H1 (cell line): ENCODE measurements at regions not wholly inside any gene's neighbourhood (a gene's known extent, or its start where the extent isn't known, plus 50 kb on each side); places are given as distances from the start of the nearest gene placed in this dataset.

Experiments
- CTCF ChIA-PET: fragments of 300-600 bp; sonication (Branson Sonifier 250); formaldehyde crosslinking; loops from one replicate; lab custom pipeline; 2021; ENCODE audit not compliant: partially characterized antibody; lab: Charles Lee
- POLR2A ChIA-PET: fragments of 300-600 bp; sonication (Branson Sonifier 250); formaldehyde crosslinking; loops from one replicate; lab custom pipeline; 2021; ENCODE audit warnings: inconsistent platforms; ENCODE audit not compliant: partially characterized antibody; lab: Charles Lee
- DNase-seq, 2 experiments: peaks; one replicate each; pipeline versions ENCODE4 v3.0.0 to v3.0.0-alpha.2; 2010 to 2022; ENCODE audit warnings: low spot score in 2 of 2, low read depth in 1 of 2, mixed read lengths in 1 of 2
- FAIRE-seq: peaks from 2 replicates; lab custom pipeline; 2011; peaks lifted over from hg19 to GRCh38; lab: Jason Lieb, UNC
- H2AFZ ChIP-seq: 2 replicates; pipeline ENCODE4 v1.8.1; 2012; ENCODE audit warnings: low read length, inconsistent platforms
- H2AK5ac ChIP-seq: 2 replicates; pipeline ENCODE4 v1.6.1; 2013; ENCODE audit warnings: low read depth, low read length
- H2BK120ac ChIP-seq: replicated peaks from 2 replicates; pipeline ENCODE3; 2013; ENCODE audit warnings: low read depth, low read length, inconsistent platforms
- H2BK12ac ChIP-seq: 2 replicates; pipeline ENCODE4 v1.6.1; 2013; ENCODE audit warnings: low read depth, low read length
- H2BK15ac ChIP-seq: 2 replicates; pipeline ENCODE4 v1.6.1; 2013; ENCODE audit warnings: low read length
- H2BK20ac ChIP-seq: 2 replicates; pipeline ENCODE4 v1.6.1; 2013; ENCODE audit warnings: low read length
- H2BK5ac ChIP-seq: 2 replicates; pipeline ENCODE4 v1.6.1; 2013; ENCODE audit warnings: low read depth, low read length
- H3K14ac ChIP-seq: 2 replicates; pipeline ENCODE4 v1.6.1; 2013; ENCODE audit warnings: inconsistent platforms; ENCODE audit not compliant: insufficient read length
- H3K18ac ChIP-seq: 2 replicates; pipeline ENCODE4 v1.6.1; 2013; ENCODE audit warnings: low read length; ENCODE audit errors: extremely low read depth
- H3K23ac ChIP-seq: 2 replicates; pipeline ENCODE4 v1.6.1; 2013; ENCODE audit warnings: inconsistent platforms; ENCODE audit not compliant: insufficient read length
- H3K23me2 ChIP-seq: 2 replicates; pipeline ENCODE4 v1.6.1; 2013; ENCODE audit warnings: low read depth, low read length
- H3K27ac ChIP-seq: 2 replicates; pipeline ENCODE4 v1.6.1; 2011; ENCODE audit warnings: low read depth, low read length, inconsistent platforms
- H3K27me3 ChIP-seq, 4 experiments: replicated peaks in 1 of 4; 1 replicate in 1 of 4; 2 replicates in 3 of 4; pipeline versions ENCODE4 v1.6.1 to v1.8.1; 2011 to 2013; ENCODE audit warnings: low read length in 3 of 4, mild to moderate bottlenecking in 3 of 4, inconsistent platforms in 2 of 4, mixed read lengths in 2 of 4, moderate library complexity in 1 of 4; ENCODE audit not compliant: control insufficient read depth in 3 of 4, insufficient read depth in 3 of 4; ENCODE audit errors: extremely low read depth in 1 of 4
- H3K36me3 ChIP-seq, 4 experiments: 2 replicates each; pipeline versions ENCODE4 v1.6.1 to v1.8.1; 2011 to 2013; ENCODE audit warnings: mild to moderate bottlenecking in 4 of 4, low read length in 3 of 4, moderate library complexity in 2 of 4, control low read depth in 1 of 4, inconsistent platforms in 1 of 4; ENCODE audit not compliant: insufficient read depth in 4 of 4, control insufficient read depth in 2 of 4
- H3K4ac ChIP-seq: replicated peaks from 2 replicates; pipeline ENCODE3; 2013; ENCODE audit warnings: low read length, low read depth, mixed read lengths, inconsistent platforms; ENCODE audit not compliant: insufficient read length
- H3K4me1 ChIP-seq, 4 experiments: replicated peaks in 1 of 4; 1 replicate in 1 of 4; 2 replicates in 3 of 4; pipeline versions ENCODE4 v1.6.1 to v1.8.1; 2011 to 2013; ENCODE audit warnings: low read length in 3 of 4, inconsistent platforms in 2 of 4, mixed read lengths in 1 of 4; ENCODE audit not compliant: insufficient read depth in 4 of 4, control insufficient read depth in 3 of 4
- H3K4me2 ChIP-seq, 2 experiments: 2 replicates each; pipeline versions ENCODE4 v1.6.1 to v1.8.1; 2011 to 2013; ENCODE audit warnings: low read depth in 2 of 2, low read length in 2 of 2, control low read depth in 1 of 2, inconsistent platforms in 1 of 2, mild to moderate bottlenecking in 1 of 2; ENCODE audit not compliant: insufficient read depth in 1 of 2
- H3K4me3 ChIP-seq, 4 experiments: fragments of 200-600, 300-600 bp in 1 of 4; sonication (generic), shearing (Covaris generic), sonication (Bioruptor Twin) in 1 of 4; 2 replicates each; pipeline versions ENCODE4 v1.5.1 to v1.8.1; 2011 to 2016; ENCODE audit warnings: low read length in 4 of 4, low read depth in 3 of 4, control low read depth in 2 of 4, inconsistent platforms in 2 of 4, mild to moderate bottlenecking in 2 of 4, mixed read lengths in 1 of 4, moderate library complexity in 1 of 4; ENCODE audit not compliant: insufficient read depth in 2 of 4; ENCODE audit errors: extremely low read depth in 1 of 4
- H3K56ac ChIP-seq: replicated peaks from 2 replicates; pipeline ENCODE3; 2013; ENCODE audit warnings: low read depth, mild to moderate bottlenecking, mixed read lengths, low read length, inconsistent platforms; ENCODE audit not compliant: insufficient read length
- H3K79me1 ChIP-seq: 2 replicates; pipeline ENCODE4 v1.6.1; 2013; ENCODE audit warnings: low read depth, low read length, control low read depth
- H3K79me2 ChIP-seq, 2 experiments: 2 replicates each; pipeline versions ENCODE4 v1.6.1 to v1.8.1; 2012 to 2013; ENCODE audit warnings: low read length in 2 of 2, mild to moderate bottlenecking in 2 of 2, inconsistent platforms in 1 of 2; ENCODE audit not compliant: insufficient read depth in 2 of 2, control insufficient read depth in 1 of 2
- H3K9ac ChIP-seq, 4 experiments: replicated peaks in 1 of 4; 1 replicate in 1 of 4; 2 replicates in 3 of 4; pipeline versions ENCODE4 v1.6.1 to v1.8.1; 2011 to 2013; ENCODE audit warnings: low read depth in 3 of 4, low read length in 3 of 4, control low read depth in 2 of 4, mild to moderate bottlenecking in 2 of 4, moderate library complexity in 2 of 4, inconsistent platforms in 1 of 4; ENCODE audit errors: extremely low read depth in 1 of 4
- H3K9me3 ChIP-seq, 2 experiments: 2 replicates each; pipeline versions ENCODE4 v1.6.1 to v1.8.1; 2012 to 2013; ENCODE audit warnings: mild to moderate bottlenecking in 2 of 2, moderate library complexity in 2 of 2, control low read depth in 1 of 2, inconsistent platforms in 1 of 2, low read depth in 1 of 2, low read length in 1 of 2, mixed read lengths in 1 of 2; ENCODE audit not compliant: insufficient read depth in 2 of 2
- H4K20me1 ChIP-seq, 2 experiments: replicated peaks in 1 of 2; 2 replicates each; pipeline versions ENCODE3 to v1.8.1; 2011 to 2013; ENCODE audit warnings: inconsistent platforms in 2 of 2, low read length in 2 of 2, mild to moderate bottlenecking in 1 of 2; ENCODE audit not compliant: insufficient read depth in 2 of 2, control insufficient read depth in 1 of 2
- H4K5ac ChIP-seq: 2 replicates; pipeline ENCODE4 v1.6.1; 2013; ENCODE audit warnings: low read length, low read depth, mixed read lengths, inconsistent platforms; ENCODE audit not compliant: insufficient read length
- H4K8ac ChIP-seq: 2 replicates; pipeline ENCODE4 v1.8.0; 2013; ENCODE audit warnings: mild to moderate bottlenecking, moderate library complexity, low read length, inconsistent platforms; ENCODE audit not compliant: insufficient read depth; ENCODE audit errors: extremely low read depth
- H4K91ac ChIP-seq: replicated peaks from 2 replicates; pipeline ENCODE3; 2013; ENCODE audit warnings: low read length, mixed read lengths, inconsistent platforms; ENCODE audit not compliant: insufficient read length
- CTBP2 ChIP-seq: IDR thresholded peaks from 2 replicates; pipeline ENCODE4 v1.7.0; 2011; ENCODE audit warnings: borderline replicate concordance, mild to moderate bottlenecking, moderate library complexity, mixed read lengths, low read length; ENCODE audit not compliant: insufficient read depth, insufficient read length
- ZNF274 ChIP-seq: IDR thresholded peaks from 2 replicates; pipeline ENCODE4 v1.7.0; 2012; ENCODE audit warnings: low read length, borderline replicate concordance; ENCODE audit errors: extremely low read depth
- WGBS, 2 experiments: shearing (Covaris generic) in 1 of 2; methylation state at CpG; one replicate each; pipeline versions ENCODE4 v1.1.6 to v1.1.7; 2013 to 2015; ENCODE audit warnings: low lambda C conversion rate in 2 of 2, mixed read lengths in 2 of 2, inconsistent platforms in 1 of 2, low coverage in 1 of 2, missing lambda C conversion rate in 1 of 2; ENCODE audit not compliant: insufficient replicate concordance in 2 of 2, insufficient coverage in 1 of 2, insufficient read length in 1 of 2; ENCODE audit errors: extremely low coverage in 1 of 2, missing lambda C conversion rate in 1 of 2; 5-methylcytosine and 5-hydroxymethylcytosine counted together

GRCh38 chr9:22588918-22589317 is 142.3 kb downstream of the DMRTA1 start:
- Histone ChIP-seq H2AK5ac (no peak overlapping the region), H4K5ac (no peak overlapping the region), H3K18ac (no peak overlapping the region), H3K56ac (no peak overlapping the region), H3K4me1 (no peaks in the 10 kb centered on the region), H3K9ac (no peak overlapping the region), H4K20me1 (no peaks in the 10 kb centered on the region), H3K36me3 (no peaks in the 10 kb centered on the region), H4K91ac (no peak overlapping the region), H2BK12ac (no peak overlapping the region), H3K79me1 (no peaks in the 10 kb centered on the region), H3K4ac (no peak overlapping the region), H3K79me2 (no peaks in the 10 kb centered on the region), H3K27me3 (no peaks in the 10 kb centered on the region), H3K23me2 (no peaks in the 10 kb centered on the region), H4K8ac (no peak overlapping the region), H3K23ac (no peak overlapping the region), H3K4me3 (no peak overlapping the region), H2BK120ac (no peak overlapping the region), H3K27ac (no peak overlapping the region), H3K4me2 (no peak overlapping the region), H2AFZ (no peak overlapping the region), H3K14ac (no peak overlapping the region), H2BK15ac (no peak overlapping the region), H2BK5ac (no peak overlapping the region), H3K9me3 (no peaks in the 10 kb centered on the region), H2BK20ac (no peak overlapping the region)
- POLR2A ChIA-PET = no interaction called here
- CTCF ChIA-PET = no interaction called here
- no peak for DNase-seq
- WGBS, 2 experiments = 95% methylated on average over 5 of the region's 5 CpGs; no CpG with 5 or more reads in 1 of the 2 experiments
- no peak for FAIRE-seq
- TF ChIP-seq ZNF274 (no peak), CTBP2 (no peak)
